Karpas-422 (cell line): ENCODE measurements at regions not wholly inside any gene's neighbourhood (a gene's known extent, or its start where the extent isn't known, plus 50 kb on each side); places are given as distances from the start of the nearest gene placed in this dataset.

Source experiments
- DNase-seq: peaks from one replicate; pipeline ENCODE4 v3.0.0-alpha.2; 2015
- H2AFZ ChIP-seq: fragments of 200-600 bp; sonication (generic); 2 replicates; pipeline ENCODE4 v1.6.1; 2014; ENCODE audit warnings: antibody characterized with exemption, low read length, mixed read lengths
- H3K27ac ChIP-seq: fragments of 200-600 bp; sonication (generic); 2 replicates; pipeline ENCODE4 v1.5.1; 2014; ENCODE audit warnings: mild to moderate bottlenecking, low read length, moderate library complexity
- H3K27me3 ChIP-seq: fragments of 200-600 bp; sonication (generic); 2 replicates; pipeline ENCODE4 v1.6.1; 2014; ENCODE audit warnings: low read length, mixed read lengths
- H3K36me3 ChIP-seq: fragments of 200-600 bp; sonication (generic); 2 replicates; pipeline ENCODE4 v1.6.1; 2014; ENCODE audit warnings: low read length, mixed read lengths; ENCODE audit not compliant: insufficient read depth
- H3K4me1 ChIP-seq: fragments of 200-600 bp; sonication (generic); 2 replicates; pipeline ENCODE4 v1.6.1; 2014; ENCODE audit warnings: mild to moderate bottlenecking, low read length, mixed read lengths
- H3K4me2 ChIP-seq: fragments of 200-600 bp; sonication (generic); 2 replicates; pipeline ENCODE4 v1.6.1; 2014; ENCODE audit warnings: low read length, low read depth, mild to moderate bottlenecking; ENCODE audit not compliant: poor library complexity, severe bottlenecking
- H3K4me3 ChIP-seq: fragments of 200-600 bp; sonication (generic); 2 replicates; pipeline ENCODE4 v1.5.1; 2014; ENCODE audit warnings: mild to moderate bottlenecking, antibody characterized with exemption, low read length, mixed read lengths
- H3K79me2 ChIP-seq: fragments of 200-600 bp; sonication (generic); 2 replicates; pipeline ENCODE4 v1.6.1; 2014; ENCODE audit warnings: mild to moderate bottlenecking, low read length, mixed read lengths
- H3K9ac ChIP-seq: fragments of 200-600 bp; sonication (generic); 2 replicates; pipeline ENCODE4 v1.6.0; 2014; ENCODE audit warnings: low read length
- H3K9me2 ChIP-seq: fragments of 200-600 bp; sonication (generic), shearing (Covaris generic); replicated peaks from 2 replicates; pipeline ENCODE4 v1.6.0; 2014; ENCODE audit warnings: mild to moderate bottlenecking, low read length, moderate library complexity; ENCODE audit not compliant: insufficient read depth
- H3K9me3 ChIP-seq: fragments of 300-700, 200-600 bp; sonication (generic); 2 replicates; pipeline ENCODE4 v1.6.1; 2014; ENCODE audit warnings: low read length, mixed read lengths
- H4K20me1 ChIP-seq: fragments of 200-600 bp; sonication (generic); 2 replicates; pipeline ENCODE4 v1.6.1; 2014; ENCODE audit warnings: mild to moderate bottlenecking, antibody characterized with exemption, low read length, low read depth; ENCODE audit not compliant: insufficient read depth

GRCh38 chrX:121949041-121949760 is 901.8 kb downstream of the GLUD2 start:
- no peaks in the 10 kb centered on the region for H3K79me2 ChIP-seq
- no peak overlapping the region for H3K4me3 ChIP-seq
- H3K4me2 ChIP-seq, result no peak overlapping the region
- H3K9ac ChIP-seq, result no peak overlapping the region
- H4K20me1 ChIP-seq, result no peaks in the 10 kb centered on the region
- peaks cover 20% of the 10 kb centered on the region for H3K9me3 ChIP-seq
- H3K36me3 ChIP-seq, result no peaks in the 10 kb centered on the region
- H3K9me2 ChIP-seq, result no peaks in the 10 kb centered on the region
- DNase-seq, result no peak
- H3K4me1 ChIP-seq, result no peaks in the 10 kb centered on the region
- H3K27me3 ChIP-seq, result no peaks in the 10 kb centered on the region
- no peak overlapping the region for H2AFZ ChIP-seq
- H3K27ac ChIP-seq, result no peak overlapping the region

DNA sequence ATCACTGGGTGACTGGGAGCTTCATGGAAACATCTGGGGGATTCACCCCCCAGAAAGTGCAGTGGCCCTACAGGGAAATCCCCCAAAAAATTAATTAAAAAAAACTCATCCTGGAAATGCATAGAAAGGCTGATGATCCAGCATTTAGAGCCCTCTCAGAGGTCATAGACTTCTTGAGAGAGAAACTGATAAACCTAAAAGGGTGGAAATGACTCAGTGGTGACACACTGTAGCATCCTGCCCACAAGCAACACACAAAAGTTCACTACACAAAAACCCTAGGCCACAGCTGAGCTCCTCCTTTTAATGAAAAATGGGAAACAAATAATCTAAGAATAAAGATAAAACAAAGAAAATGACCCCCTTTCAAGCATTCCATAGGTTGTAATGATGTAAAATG is 911.5 kb downstream of the GLUD2 start:
- H3K9ac ChIP-seq, result no peak overlapping the region
- no peak overlapping the region for H2AFZ ChIP-seq
- no peak overlapping the region for H3K4me2 ChIP-seq
- H3K4me1 ChIP-seq, result no peaks in the 10 kb centered on the region
- no peaks in the 10 kb centered on the region for H3K36me3 ChIP-seq
- H3K4me3 ChIP-seq, result no peak overlapping the region
- H3K9me3 ChIP-seq, result peaks cover 25% of the 10 kb centered on the region
- no peaks in the 10 kb centered on the region for H3K9me2 ChIP-seq
- no peak for DNase-seq
- H3K27ac ChIP-seq, result no peak overlapping the region
- no peaks in the 10 kb centered on the region for H3K79me2 ChIP-seq
- H3K27me3 ChIP-seq, result no peaks in the 10 kb centered on the region
- no peaks in the 10 kb centered on the region for H4K20me1 ChIP-seq

DNA sequence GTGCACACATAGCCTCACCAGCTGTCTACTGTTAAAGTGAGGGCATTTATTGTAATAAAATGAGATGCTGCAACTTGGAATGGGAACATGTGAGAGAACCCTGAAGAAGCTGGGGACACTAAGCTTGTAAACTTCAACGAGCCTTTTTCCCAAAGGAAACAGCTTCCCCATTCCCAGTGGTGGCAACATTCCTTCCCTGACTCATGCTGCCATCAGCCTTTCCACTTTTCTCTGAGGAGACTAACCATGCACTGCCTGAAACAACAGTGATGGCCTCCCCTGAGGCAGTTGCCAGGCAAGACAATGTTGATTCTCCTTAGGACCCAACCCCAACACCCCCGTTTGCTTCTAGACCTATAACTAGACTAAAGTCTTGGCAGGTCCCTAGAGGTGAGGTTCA is 928.3 kb downstream of the GLUD2 start:
- Histone ChIP-seq H3K27me3 (no peaks in the 10 kb centered on the region), H3K27ac (no peak overlapping the region), H3K9me3 (peaks cover 15% of the 10 kb centered on the region), H3K9me2 (no peaks in the 10 kb centered on the region), H2AFZ (no peak overlapping the region), H4K20me1 (no peaks in the 10 kb centered on the region), H3K79me2 (no peaks in the 10 kb centered on the region), H3K4me1 (no peaks in the 10 kb centered on the region), H3K9ac (no peak overlapping the region), H3K4me2 (no peak overlapping the region), H3K36me3 (no peaks in the 10 kb centered on the region), H3K4me3 (no peak overlapping the region)
- DNase-seq, result no peak

GRCh38 chrX:121987163-121987562 is 939.8 kb downstream of the GLUD2 start:
- H2AFZ ChIP-seq, result no peak overlapping the region
- no peaks in the 10 kb centered on the region for H3K4me1 ChIP-seq
- H3K4me2 ChIP-seq, result no peak overlapping the region
- H3K36me3 ChIP-seq, result no peaks in the 10 kb centered on the region
- peaks cover 38% of the 10 kb centered on the region for H3K9me3 ChIP-seq
- DNase-seq, result no peak
- no peaks in the 10 kb centered on the region for H4K20me1 ChIP-seq
- no peaks in the 10 kb centered on the region for H3K27me3 ChIP-seq
- no peak overlapping the region for H3K27ac ChIP-seq
- H3K4me3 ChIP-seq, result no peak overlapping the region
- H3K9ac ChIP-seq, result no peak overlapping the region
- no peaks in the 10 kb centered on the region for H3K79me2 ChIP-seq
- no peaks in the 10 kb centered on the region for H3K9me2 ChIP-seq

DNA sequence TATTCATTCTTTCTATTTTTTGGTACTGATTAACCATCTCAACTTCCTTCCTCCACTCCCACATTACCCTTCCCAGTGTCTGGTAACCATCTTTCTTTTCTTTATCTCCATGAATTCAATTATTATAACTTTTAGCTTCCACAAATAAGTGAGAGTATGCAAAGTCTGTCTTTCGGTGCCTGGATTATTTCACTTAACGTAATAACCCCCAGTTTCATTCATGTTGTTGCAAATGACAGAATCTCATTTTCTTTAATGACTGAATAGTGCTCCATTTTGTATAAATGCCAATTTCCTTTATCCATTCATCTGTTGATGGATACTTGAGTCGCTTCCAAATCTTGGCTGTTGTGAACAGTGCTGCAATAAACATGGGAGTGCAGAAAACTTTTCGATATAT is 940.4 kb downstream of the GLUD2 start:
- Histone ChIP-seq H3K27me3 (no peaks in the 10 kb centered on the region), H2AFZ (no peak overlapping the region), H4K20me1 (no peaks in the 10 kb centered on the region), H3K9me2 (no peaks in the 10 kb centered on the region), H3K4me1 (no peaks in the 10 kb centered on the region), H3K4me3 (no peak overlapping the region), H3K36me3 (no peaks in the 10 kb centered on the region), H3K4me2 (no peak overlapping the region), H3K9ac (no peak overlapping the region), H3K9me3 (peaks cover 33% of the 10 kb centered on the region), H3K79me2 (no peaks in the 10 kb centered on the region), H3K27ac (no peak overlapping the region)
- no peak for DNase-seq

DNA sequence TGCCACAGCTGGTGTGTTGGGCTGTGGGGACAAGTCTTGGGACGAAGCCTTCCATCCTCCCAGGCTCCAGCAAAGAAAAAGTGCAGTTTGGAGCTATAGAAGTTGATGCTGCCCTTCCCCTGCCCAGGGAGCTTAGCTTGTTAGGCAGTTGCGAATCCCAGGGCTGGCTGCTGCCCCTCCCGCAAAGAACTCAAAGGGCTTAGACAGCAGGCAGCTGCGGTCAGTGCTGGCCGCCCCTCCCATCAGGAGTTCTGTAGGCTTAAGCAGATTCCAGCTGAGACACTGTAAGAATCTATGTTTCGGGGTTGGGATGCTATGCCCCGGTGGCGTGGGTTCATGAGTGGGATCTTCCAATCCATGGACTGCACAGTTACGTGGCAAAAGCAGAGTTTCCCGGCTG is 956.7 kb downstream of the GLUD2 start:
- Histone ChIP-seq H3K79me2 (no peaks in the 10 kb centered on the region), H3K27me3 (no peaks in the 10 kb centered on the region), H3K9me2 (no peaks in the 10 kb centered on the region), H4K20me1 (no peaks in the 10 kb centered on the region), H3K4me1 (no peaks in the 10 kb centered on the region), H3K9ac (no peak overlapping the region), H3K27ac (no peak overlapping the region), H3K36me3 (no peaks in the 10 kb centered on the region), H2AFZ (no peak overlapping the region), H3K4me3 (no peak overlapping the region), H3K9me3 (peaks cover 18% of the 10 kb centered on the region), H3K4me2 (no peak overlapping the region)
- no peak for DNase-seq

GRCh38 chrX:122026665-122027064 is 979.3 kb downstream of the GLUD2 start:
- H4K20me1 ChIP-seq, result no peaks in the 10 kb centered on the region
- no peaks in the 10 kb centered on the region for H3K79me2 ChIP-seq
- H3K36me3 ChIP-seq, result no peaks in the 10 kb centered on the region
- H3K4me2 ChIP-seq, result no peak overlapping the region
- H3K9ac ChIP-seq, result no peak overlapping the region
- no peak overlapping the region for H3K4me3 ChIP-seq
- DNase-seq, result no peak
- H2AFZ ChIP-seq, result no peak overlapping the region
- no peaks in the 10 kb centered on the region for H3K9me2 ChIP-seq
- no peaks in the 10 kb centered on the region for H3K4me1 ChIP-seq
- H3K9me3 ChIP-seq, result peaks cover 22% of the 10 kb centered on the region
- no peak overlapping the region for H3K27ac ChIP-seq
- no peaks in the 10 kb centered on the region for H3K27me3 ChIP-seq

- Histone ChIP-seq H3K4me3 (no peak overlapping the region), H2AFZ (no peak overlapping the region), H3K36me3 (no peaks in the 10 kb centered on the region)
These were observed 998.8 kb downstream of the GLUD2 start for GRCh38 chrX:122046226-122046625.

More at GRCh38 chrX:122046226-122046625, 998.8 kb downstream of the GLUD2 start:
- Histone ChIP-seq H4K20me1 (no peaks in the 10 kb centered on the region), H3K9me3 (peaks cover 22% of the 10 kb centered on the region), H3K27me3 (no peaks in the 10 kb centered on the region), H3K4me1 (no peaks in the 10 kb centered on the region), H3K79me2 (no peaks in the 10 kb centered on the region), H3K27ac (no peak overlapping the region), H3K9me2 (no peaks in the 10 kb centered on the region), H3K9ac (no peak overlapping the region), H3K4me2 (no peak overlapping the region)
- no peak for DNase-seq
